ENCODE measurements at regions not wholly inside any gene's neighbourhood (a gene's known extent, or its start where the extent isn't known, plus 50 kb on each side); places are given as distances from the start of the nearest gene placed in this dataset.

GRCh38 chr4:34182306-34182705 is 2062.0 kb downstream of the ARAP2 start:
- no peaks in the 10 kb centered on the region for H3K4me1 Mint-ChIP-seq
- no peaks in the 10 kb centered on the region for H3K36me3 Mint-ChIP-seq
- no peaks in the 10 kb centered on the region for H3K4me1 ChIP-seq (ENCODE audit: control insufficient read depth, insufficient read depth, low read length)
- intact Hi-C loops (cut with micrococcal nuclease) = no loop called here
- no peak overlapping the region for H3K4me3 ChIP-seq (ENCODE audit: low read length)
- no peaks in the 10 kb centered on the region for H3K9me3 ChIP-seq (ENCODE audit: control insufficient read depth, insufficient read depth, low read length)
- WGBS (ENCODE audit: insufficient coverage) = 79% methylated on average over 4 of the region's 4 CpGs
- no peak overlapping the region for H3K4me3 Mint-ChIP-seq
- no peaks in the 10 kb centered on the region for H3K27me3 Mint-ChIP-seq (ENCODE audit: low read depth in 2 of 2)
- no peaks in the 10 kb centered on the region for H3K36me3 ChIP-seq (ENCODE audit: control insufficient read depth, insufficient read depth, low read length)
- TF ChIP-seq CTCF (IDR thresholded peaks at IDR 0.05) = no peak
- H3K27me3 ChIP-seq (ENCODE audit: control insufficient read depth, insufficient read depth, low read length) = no peaks in the 10 kb centered on the region
- ATAC-seq = no peak
- peaks cover 7 to 21% of the 10 kb centered on the region in 2 donors for H3K9me3 Mint-ChIP-seq
- no peak overlapping the region for H3K27ac Mint-ChIP-seq
- no peak for DNase-seq
- no peak overlapping the region for H3K27ac ChIP-seq (ENCODE audit: low read length)

GRCh38 chr4:34183926-34184325 is 2060.4 kb downstream of the ARAP2 start:
- no peak overlapping the region for H3K4me3 Mint-ChIP-seq
- H3K27me3 Mint-ChIP-seq (ENCODE audit: low read depth in 2 of 2) = no peaks in the 10 kb centered on the region
- Histone ChIP-seq H3K9me3 (ENCODE audit: control insufficient read depth, insufficient read depth, low read length) (no peaks in the 10 kb centered on the region), H3K27ac (ENCODE audit: low read length) (no peak overlapping the region), H3K4me3 (ENCODE audit: low read length) (no peak overlapping the region), H3K4me1 (ENCODE audit: control insufficient read depth, insufficient read depth, low read length) (no peaks in the 10 kb centered on the region), H3K27me3 (ENCODE audit: control insufficient read depth, insufficient read depth, low read length) (no peaks in the 10 kb centered on the region), H3K36me3 (ENCODE audit: control insufficient read depth, insufficient read depth, low read length) (no peaks in the 10 kb centered on the region)
- H3K36me3 Mint-ChIP-seq = no peaks in the 10 kb centered on the region
- DNase-seq (no peak), ATAC-seq (no peak)
- intact Hi-C loops (cut with micrococcal nuclease) = no loop called here
- H3K9me3 Mint-ChIP-seq = peaks cover 7 to 24% of the 10 kb centered on the region in 2 donors
- no peaks in the 10 kb centered on the region for H3K4me1 Mint-ChIP-seq
- no peak overlapping the region for H3K27ac Mint-ChIP-seq
- WGBS (ENCODE audit: insufficient coverage) = 55% methylated on average over 3 of the region's 3 CpGs
- no peak for TF ChIP-seq CTCF (IDR thresholded peaks at IDR 0.05)

DNA sequence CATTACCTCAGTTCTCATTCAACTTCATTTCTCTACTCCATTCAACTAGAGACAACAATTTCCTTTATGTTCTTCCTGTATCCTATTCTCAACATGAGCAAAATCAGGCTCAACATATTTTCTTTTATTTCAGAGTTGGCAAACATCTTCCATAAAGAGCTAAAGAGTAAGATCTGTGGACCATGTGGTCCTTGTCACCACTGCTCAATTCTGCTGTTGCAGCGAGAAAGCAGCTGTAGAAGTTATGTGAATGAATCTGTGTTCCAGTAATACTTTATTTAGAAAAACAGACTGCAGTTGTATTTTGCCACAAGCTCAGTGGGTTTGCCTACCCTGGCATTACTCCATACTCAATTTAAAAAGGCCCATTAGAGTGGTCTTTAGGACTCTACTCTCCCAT is 2057.3 kb downstream of the ARAP2 start:
- Histone ChIP-seq H3K27me3 (ENCODE audit: control insufficient read depth, insufficient read depth, low read length) (no peaks in the 10 kb centered on the region), H3K27ac (ENCODE audit: low read length) (no peak overlapping the region), H3K9me3 (ENCODE audit: control insufficient read depth, insufficient read depth, low read length) (peaks cover 6% of the 10 kb centered on the region), H3K4me3 (ENCODE audit: low read length) (no peak overlapping the region), H3K4me1 (ENCODE audit: control insufficient read depth, insufficient read depth, low read length) (no peaks in the 10 kb centered on the region), H3K36me3 (ENCODE audit: control insufficient read depth, insufficient read depth, low read length) (no peaks in the 10 kb centered on the region)
- intact Hi-C loops (cut with micrococcal nuclease) = no loop called here
- Mint-ChIP-seq H3K27ac (no peak overlapping the region), H3K9me3 (peaks cover 9 to 23% of the 10 kb centered on the region in 2 donors), H3K36me3 (no peaks in the 10 kb centered on the region), H3K4me3 (no peak overlapping the region), H3K4me1 (no peaks in the 10 kb centered on the region), H3K27me3 (ENCODE audit: low read depth in 2 of 2) (no peaks in the 10 kb centered on the region)
- no peak for TF ChIP-seq CTCF (IDR thresholded peaks at IDR 0.05)
- WGBS (ENCODE audit: insufficient coverage) = 80% methylated on average over 1 of the region's 1 CpG
- DNase-seq = no peak
- no peak for ATAC-seq

DNA sequence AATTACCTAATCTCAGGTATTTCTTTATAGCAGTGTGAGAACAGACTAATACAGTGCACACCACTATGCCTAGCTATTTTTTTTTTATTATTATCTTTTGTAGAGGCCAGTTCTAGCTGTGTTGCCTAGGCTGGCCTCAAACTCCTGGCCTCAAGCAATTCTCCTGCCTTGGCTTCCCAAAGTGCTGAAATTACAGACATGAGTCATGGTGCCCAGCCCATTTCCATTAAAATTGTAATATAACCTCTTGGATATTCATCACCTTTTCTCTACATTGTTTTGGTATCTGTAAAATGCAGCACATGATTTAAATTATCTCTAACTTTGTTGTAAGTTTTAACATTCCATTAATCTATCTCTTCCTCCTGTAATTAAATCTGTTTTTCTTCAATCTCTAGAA is 2052.9 kb downstream of the ARAP2 start:
- Histone ChIP-seq H3K36me3 (ENCODE audit: control insufficient read depth, insufficient read depth, low read length) (no peaks in the 10 kb centered on the region), H3K27me3 (ENCODE audit: control insufficient read depth, insufficient read depth, low read length) (no peaks in the 10 kb centered on the region), H3K4me1 (ENCODE audit: control insufficient read depth, insufficient read depth, low read length) (no peaks in the 10 kb centered on the region), H3K9me3 (ENCODE audit: control insufficient read depth, insufficient read depth, low read length) (peaks cover 6% of the 10 kb centered on the region), H3K4me3 (ENCODE audit: low read length) (no peak overlapping the region), H3K27ac (ENCODE audit: low read length) (no peak overlapping the region)
- no peak for ATAC-seq
- H3K36me3 Mint-ChIP-seq = no peaks in the 10 kb centered on the region
- H3K27me3 Mint-ChIP-seq (ENCODE audit: low read depth in 2 of 2) = no peaks in the 10 kb centered on the region
- DNase-seq = no peak
- H3K4me3 Mint-ChIP-seq = no peak overlapping the region
- intact Hi-C loops (cut with micrococcal nuclease) = no loop called here
- H3K4me1 Mint-ChIP-seq = no peaks in the 10 kb centered on the region
- no peak overlapping the region for H3K27ac Mint-ChIP-seq
- peaks cover 11 to 16% of the 10 kb centered on the region in 2 donors for H3K9me3 Mint-ChIP-seq
- no peak for TF ChIP-seq CTCF (IDR thresholded peaks at IDR 0.05)

Data from natural killer cell (primary cell).